H54 (cell line): ENCODE measurements at regions not wholly inside any gene's neighbourhood (a gene's known extent, or its start where the extent isn't known, plus 50 kb on each side); places are given as distances from the start of the nearest gene placed in this dataset.

Source experiments
- DNase-seq: peaks from one replicate; pipeline ENCODE4 v3.0.0; 2011; ENCODE audit warnings: low spot score, mixed read lengths; ENCODE audit not compliant: insufficient read length
- FAIRE-seq: peaks from 3 replicates; lab custom pipeline; 2011; peaks lifted over from hg19 to GRCh38; lab: Jason Lieb, UNC
- POLR2A ChIP-seq: IDR thresholded peaks from 2 replicates; pipeline ENCODE4 v1.6.1; 2011; ENCODE audit warnings: low read depth, mild to moderate bottlenecking, low read length

DNA sequence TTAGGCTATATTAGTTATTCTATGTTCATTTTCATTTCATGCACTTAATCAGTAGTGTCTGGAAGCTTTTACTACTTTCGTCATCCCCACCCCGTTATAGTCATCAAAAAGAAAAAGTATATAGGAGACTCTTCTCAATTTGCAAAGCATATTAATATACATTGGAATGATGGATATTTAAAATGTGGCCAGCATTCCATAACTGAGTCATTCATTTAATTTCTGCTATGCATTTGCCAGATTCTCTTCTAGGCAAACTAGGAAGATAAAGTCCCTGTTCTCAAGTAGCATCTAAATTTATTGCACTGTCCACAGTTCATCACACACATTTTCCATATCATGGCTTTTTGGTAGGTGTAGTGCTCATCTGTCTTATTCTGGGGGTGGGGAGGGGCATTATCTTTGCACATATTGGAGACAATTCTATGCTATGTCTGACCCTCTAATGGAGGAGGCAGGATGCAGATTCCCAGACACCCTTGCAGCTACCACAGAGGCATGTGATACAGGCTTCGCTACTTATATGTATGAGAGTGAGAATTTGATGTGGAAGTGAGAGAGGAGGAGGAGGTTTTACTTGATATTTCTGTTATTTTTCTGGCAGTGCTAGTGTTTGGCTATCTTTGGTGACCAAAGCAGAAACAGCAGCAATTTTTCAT, 125.8 kb downstream of the CTH start:
- no peak for TF ChIP-seq POLR2A
- no peak for FAIRE-seq
- no peak for DNase-seq

DNA sequence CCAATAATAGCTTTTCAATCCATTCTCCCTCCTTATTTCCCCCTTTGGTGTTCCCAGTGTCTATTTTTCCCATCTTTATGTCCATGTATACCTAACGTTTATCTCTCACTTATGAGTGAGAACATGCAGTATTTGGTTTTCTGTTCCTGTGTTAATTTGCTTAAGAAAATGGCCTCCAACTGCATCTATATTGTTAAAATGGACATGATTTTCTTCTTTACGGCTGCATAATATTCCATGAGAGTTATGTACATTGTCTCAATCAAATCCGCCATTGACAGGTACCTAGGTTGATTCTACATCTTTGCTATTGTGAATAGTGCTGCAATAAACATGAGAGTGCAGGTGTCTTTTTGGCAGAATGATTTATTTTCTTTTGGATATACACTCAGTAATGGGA, 126.7 kb downstream of the CTH start:
- no peak for TF ChIP-seq POLR2A
- no peak for FAIRE-seq
- DNase-seq = no peak

DNA sequence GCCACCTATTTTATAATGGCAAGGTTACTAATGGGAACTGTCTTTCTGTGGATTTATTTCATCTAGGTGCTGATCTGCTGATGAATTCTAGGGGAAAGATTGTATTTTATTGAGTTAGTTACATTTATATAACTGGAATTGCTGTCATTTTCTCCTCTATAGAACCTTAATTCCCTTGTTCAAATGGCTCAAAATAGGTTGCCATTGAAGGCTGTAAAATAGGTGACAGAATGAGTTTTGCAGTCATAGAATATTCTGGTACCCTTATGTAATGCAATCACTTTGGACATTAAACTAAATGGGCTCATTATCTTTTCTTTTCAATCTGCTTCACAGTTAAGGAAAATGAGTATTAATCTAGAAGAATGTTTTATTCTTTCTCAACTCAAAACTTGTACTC, 131.0 kb downstream of the CTH start:
- DNase-seq = no peak
- TF ChIP-seq POLR2A = no peak
- FAIRE-seq = no peak

- DNase-seq = no peak
- TF ChIP-seq POLR2A = no peak
- FAIRE-seq = no peak
These were observed 131.8 kb downstream of the CTH start for GRCh38 chr1:70542856-70543255.

DNA sequence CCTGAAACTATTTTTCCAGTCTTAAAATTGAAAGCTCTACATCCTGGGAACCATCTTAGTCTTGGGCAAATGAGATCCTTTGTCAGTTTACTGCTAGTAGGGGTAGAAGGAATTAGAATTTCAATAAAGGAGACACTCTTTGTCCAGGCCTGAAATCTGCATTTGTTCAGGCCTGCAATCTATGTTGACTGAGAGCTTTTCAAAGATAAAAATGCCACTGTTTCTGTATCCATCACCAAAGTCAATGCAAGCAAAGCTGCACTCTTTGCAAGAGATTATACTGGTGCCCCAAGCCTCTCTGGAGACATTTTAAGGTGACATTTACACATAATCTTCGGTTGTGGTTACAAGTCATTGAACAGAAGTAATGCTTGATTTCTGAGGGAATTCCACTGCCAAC, 135.7 kb downstream of the CTH start:
- TF ChIP-seq POLR2A = no peak
- DNase-seq (no peak), FAIRE-seq (no peak)

- DNase-seq (no peak), FAIRE-seq (no peak)
- TF ChIP-seq POLR2A = no peak
These were observed 141.8 kb downstream of the CTH start for GRCh38 chr1:70552662-70553566.

- TF ChIP-seq POLR2A = no peak
- no peak for FAIRE-seq
- no peak for DNase-seq
These were observed 142.5 kb downstream of the CTH start for GRCh38 chr1:70553567-70553956.

GRCh38 chr1:70554341-70554740, 143.3 kb downstream of the CTH start:
- TF ChIP-seq POLR2A = no peak
- DNase-seq = no peak
- no peak for FAIRE-seq

DNA sequence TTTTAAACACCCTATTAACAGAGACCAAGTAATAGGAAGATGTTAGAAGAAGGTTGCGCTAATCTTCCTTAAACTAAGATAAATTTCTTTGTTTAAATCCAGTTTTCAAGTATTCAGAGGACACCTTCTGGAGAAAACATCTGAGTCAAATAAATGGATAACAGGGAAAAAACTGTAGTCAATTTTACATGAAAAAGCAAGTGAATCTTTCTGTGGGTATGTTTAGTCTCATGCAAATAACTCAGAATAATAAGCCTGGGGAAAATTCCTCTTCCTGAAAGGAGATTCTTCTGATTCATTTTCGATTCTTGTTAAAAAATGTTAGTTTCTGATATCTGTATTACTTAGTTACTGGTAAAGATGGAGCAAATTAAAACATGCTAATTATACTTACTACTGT, 145.5 kb downstream of the CTH start:
- no peak for TF ChIP-seq POLR2A
- DNase-seq = no peak
- no peak for FAIRE-seq

GRCh38 chr1:70567167-70567566, 156.1 kb downstream of the CTH start:
- no peak for TF ChIP-seq POLR2A
- FAIRE-seq (no peak), DNase-seq (no peak)

DNA sequence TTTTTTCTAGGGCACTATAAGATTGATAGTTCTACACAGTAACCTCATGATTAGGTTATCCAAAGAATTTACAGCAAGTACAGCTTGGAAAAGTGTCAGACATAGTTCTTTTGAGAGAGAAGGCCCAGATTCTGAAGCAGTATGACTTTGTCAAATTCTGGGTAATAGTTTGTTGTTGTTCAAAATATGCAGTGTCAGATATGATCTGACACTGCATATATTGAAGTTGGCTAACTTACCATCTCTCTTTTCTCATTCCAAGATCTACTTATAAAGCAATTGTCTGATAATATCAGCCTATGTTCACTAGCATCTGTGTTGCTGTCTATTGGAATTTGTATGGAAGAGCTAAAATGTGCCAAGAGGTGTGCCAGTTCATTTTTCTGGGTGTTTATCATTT, 160.1 kb downstream of the CTH start:
- DNase-seq = no peak
- no peak for FAIRE-seq
- no peak for TF ChIP-seq POLR2A

GRCh38 chr1:70573317-70573843, 162.3 kb downstream of the CTH start:
- no peak for TF ChIP-seq POLR2A
- DNase-seq = no peak
- no peak for FAIRE-seq

- no peak for DNase-seq
- no peak for FAIRE-seq
- TF ChIP-seq POLR2A = no peak
These were observed 170.6 kb downstream of the CTH start for GRCh38 chr1:70581661-70582060.

- FAIRE-seq (no peak), DNase-seq (no peak)
- no peak for TF ChIP-seq POLR2A
These were observed 172.5 kb downstream of the CTH start for GRCh38 chr1:70583522-70583921.
